ENCODE measurements at regions not wholly inside any gene's neighbourhood (a gene's known extent, or its start where the extent isn't known, plus 50 kb on each side); places are given as distances from the start of the nearest gene placed in this dataset.

DNA sequence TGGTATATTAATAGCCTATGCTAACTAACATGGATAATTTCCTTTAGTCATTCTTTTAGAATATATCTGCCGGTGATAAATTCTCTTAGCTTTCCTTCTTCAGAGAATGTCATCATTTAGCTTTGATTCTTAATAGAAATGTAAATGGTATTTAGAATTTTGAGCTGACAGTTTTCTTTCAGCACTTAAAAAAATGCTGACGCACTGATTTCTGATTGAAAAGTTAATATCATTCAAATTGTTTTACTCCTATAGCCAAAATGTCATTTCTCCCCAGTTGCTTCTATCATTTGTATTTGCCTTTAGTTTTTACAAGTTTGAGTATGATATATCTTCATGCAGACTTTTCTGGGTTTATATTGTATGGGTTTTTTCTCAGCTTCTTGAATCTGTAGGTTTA is 668.0 kb downstream of the LTN1 start:
- TF ChIP-seq, protein P1, sequence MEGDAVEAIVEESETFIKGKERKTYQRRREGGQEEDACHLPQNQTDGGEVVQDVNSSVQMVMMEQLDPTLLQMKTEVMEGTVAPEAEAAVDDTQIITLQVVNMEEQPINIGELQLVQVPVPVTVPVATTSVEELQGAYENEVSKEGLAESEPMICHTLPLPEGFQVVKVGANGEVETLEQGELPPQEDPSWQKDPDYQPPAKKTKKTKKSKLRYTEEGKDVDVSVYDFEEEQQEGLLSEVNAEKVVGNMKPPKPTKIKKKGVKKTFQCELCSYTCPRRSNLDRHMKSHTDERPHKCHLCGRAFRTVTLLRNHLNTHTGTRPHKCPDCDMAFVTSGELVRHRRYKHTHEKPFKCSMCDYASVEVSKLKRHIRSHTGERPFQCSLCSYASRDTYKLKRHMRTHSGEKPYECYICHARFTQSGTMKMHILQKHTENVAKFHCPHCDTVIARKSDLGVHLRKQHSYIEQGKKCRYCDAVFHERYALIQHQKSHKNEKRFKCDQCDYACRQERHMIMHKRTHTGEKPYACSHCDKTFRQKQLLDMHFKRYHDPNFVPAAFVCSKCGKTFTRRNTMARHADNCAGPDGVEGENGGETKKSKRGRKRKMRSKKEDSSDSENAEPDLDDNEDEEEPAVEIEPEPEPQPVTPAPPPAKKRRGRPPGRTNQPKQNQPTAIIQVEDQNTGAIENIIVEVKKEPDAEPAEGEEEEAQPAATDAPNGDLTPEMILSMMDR (conservative IDR thresholded peaks at IDR 0.05) = no peak
- no peak for TF ChIP-seq ZFX (IDR thresholded peaks at IDR 0.05)
